C4-2B (cell line): ENCODE measurements at regions not wholly inside any gene's neighbourhood (a gene's known extent, or its start where the extent isn't known, plus 50 kb on each side); places are given as distances from the start of the nearest gene placed in this dataset.

Experiments used
- H3K27ac ChIP-seq: fragments of 450-650 bp; 2 replicates; pipeline ENCODE4 v1.5.1; 2017
- CTCF ChIP-seq: fragments of 450-650 bp; conservative IDR thresholded peaks from 2 replicates; pipeline ENCODE4 v1.5.1; 2017; ENCODE audit warnings: mild to moderate bottlenecking
- ZFX ChIP-seq: fragments of 450-650 bp; IDR thresholded peaks from 2 replicates; pipeline ENCODE4 v1.6.1; 2017

- H3K27ac ChIP-seq = no peak overlapping the region
- TF ChIP-seq CTCF (no peak), ZFX (no peak)
Measured at GRCh38 chr1:96544051-96544830, 177.3 kb upstream of the PTBP2 start.

- TF ChIP-seq CTCF = no peak
- no peak for TF ChIP-seq ZFX
- H3K27ac ChIP-seq = no peak overlapping the region
Measured at GRCh38 chr1:96544831-96545221, 176.8 kb upstream of the PTBP2 start.

- no peak overlapping the region for H3K27ac ChIP-seq
- TF ChIP-seq CTCF = no peak
- no peak for TF ChIP-seq ZFX
Measured at GRCh38 chr1:96545935-96546656, 175.5 kb upstream of the PTBP2 start.

GRCh38 chr1:96550061-96550460 is 171.5 kb upstream of the PTBP2 start:
- no peak overlapping the region for H3K27ac ChIP-seq
- TF ChIP-seq ZFX = no peak
- TF ChIP-seq CTCF = no peak

GRCh38 chr1:96552451-96552850 is 169.1 kb upstream of the PTBP2 start:
- H3K27ac ChIP-seq = no peak overlapping the region
- TF ChIP-seq ZFX = no peak
- TF ChIP-seq CTCF = no peak

GRCh38 chr1:96553811-96554210 is 167.8 kb upstream of the PTBP2 start:
- H3K27ac ChIP-seq = no peak overlapping the region
- no peak for TF ChIP-seq ZFX
- no peak for TF ChIP-seq CTCF

- H3K27ac ChIP-seq = no peak overlapping the region
Measured at GRCh38 chr1:96554364-96554763, 167.2 kb upstream of the PTBP2 start.

More at GRCh38 chr1:96554364-96554763, 167.2 kb upstream of the PTBP2 start:
- TF ChIP-seq ZFX (no peak), CTCF (no peak)
